Ishikawa (cell line): ENCODE measurements at regions not wholly inside any gene's neighbourhood (a gene's known extent, or its start where the extent isn't known, plus 50 kb on each side); places are given as distances from the start of the nearest gene placed in this dataset.

Experiments used
- CEBPB ChIP-seq: IDR thresholded peaks from 2 replicates; pipeline ENCODE4 v1.6.1; 2012
- CREB1 ChIP-seq: IDR thresholded peaks from 2 replicates; pipeline ENCODE4 v1.6.1; 2012; ENCODE audit warnings: low read depth
- EGR1 ChIP-seq: IDR thresholded peaks from 2 replicates; pipeline ENCODE4 v1.6.1; 2012
- EP300 ChIP-seq: IDR thresholded peaks from 2 replicates; pipeline ENCODE4 v1.6.1; 2012; ENCODE audit warnings: borderline replicate concordance
- FOXM1 ChIP-seq: IDR thresholded peaks from 2 replicates; pipeline ENCODE4 v1.6.1; 2012; ENCODE audit warnings: low read depth, borderline replicate concordance
- NFIC ChIP-seq: IDR thresholded peaks from 2 replicates; pipeline ENCODE4 v1.6.1; 2012
- RAD21 ChIP-seq: IDR thresholded peaks from 2 replicates; pipeline ENCODE4 v1.6.1; 2012; ENCODE audit warnings: low read depth
- TAF1 ChIP-seq: IDR thresholded peaks from 2 replicates; pipeline ENCODE4 v1.6.1; 2012; ENCODE audit warnings: low read depth, mild to moderate bottlenecking
- TCF12 ChIP-seq: IDR thresholded peaks from 2 replicates; pipeline ENCODE4 v1.6.1; 2012; ENCODE audit warnings: low read depth
- TEAD4 ChIP-seq: IDR thresholded peaks from 2 replicates; pipeline ENCODE4 v1.6.1; 2012
- USF1 ChIP-seq: IDR thresholded peaks from 2 replicates; pipeline ENCODE4 v1.6.1; 2012
- YY1 ChIP-seq: IDR thresholded peaks from 2 replicates; pipeline ENCODE4 v1.6.1; 2012; ENCODE audit warnings: low read depth
- ZBTB7A ChIP-seq: IDR thresholded peaks from 2 replicates; pipeline ENCODE4 v1.6.1; 2012; ENCODE audit warnings: low read depth
- TF ChIP-seq, protein P1 (sequence below): IDR thresholded peaks from 2 replicates; pipeline ENCODE4 v1.6.1; 2012
- TF ChIP-seq, protein P2 (sequence below): IDR thresholded peaks from 2 replicates; pipeline ENCODE4 v1.6.1; 2012; ENCODE audit warnings: low read depth, mild to moderate bottlenecking

DNA sequence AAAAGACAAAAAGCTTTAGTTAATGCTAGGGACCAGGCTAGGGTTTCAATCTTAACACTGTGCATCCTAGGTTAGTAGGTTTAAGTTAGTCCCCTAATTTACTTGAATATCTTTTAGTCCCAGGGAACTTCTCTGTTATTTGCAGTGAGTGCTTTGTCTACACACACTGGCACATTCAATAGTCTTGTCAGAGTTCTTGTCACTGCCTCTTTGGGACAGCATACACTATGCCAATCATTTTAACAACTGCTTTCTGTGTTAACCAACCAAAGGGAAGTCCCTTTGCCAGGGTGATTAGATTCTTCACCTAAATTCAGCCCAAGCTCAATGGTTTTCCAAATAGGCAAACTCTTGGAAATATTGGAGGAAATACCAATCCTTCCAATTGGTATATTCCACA, 221.8 kb upstream of the IGFBP7 start:
- no peak for TF ChIP-seq YY1
- TF ChIP-seq USF1: no peak
- TF ChIP-seq RAD21: no peak
- no peak for TF ChIP-seq NFIC
- no peak for TF ChIP-seq EP300
- TF ChIP-seq CEBPB: no peak
- no peak for TF ChIP-seq TAF1
- no peak for TF ChIP-seq TEAD4
- TF ChIP-seq, protein P1, sequence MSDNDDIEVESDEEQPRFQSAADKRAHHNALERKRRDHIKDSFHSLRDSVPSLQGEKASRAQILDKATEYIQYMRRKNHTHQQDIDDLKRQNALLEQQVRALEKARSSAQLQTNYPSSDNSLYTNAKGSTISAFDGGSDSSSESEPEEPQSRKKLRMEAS: no peak
- no peak for TF ChIP-seq ZBTB7A
- TF ChIP-seq EGR1: no peak
- no peak for TF ChIP-seq FOXM1
- TF ChIP-seq CREB1: no peak
- no peak for TF ChIP-seq TCF12
- TF ChIP-seq, protein P2, sequence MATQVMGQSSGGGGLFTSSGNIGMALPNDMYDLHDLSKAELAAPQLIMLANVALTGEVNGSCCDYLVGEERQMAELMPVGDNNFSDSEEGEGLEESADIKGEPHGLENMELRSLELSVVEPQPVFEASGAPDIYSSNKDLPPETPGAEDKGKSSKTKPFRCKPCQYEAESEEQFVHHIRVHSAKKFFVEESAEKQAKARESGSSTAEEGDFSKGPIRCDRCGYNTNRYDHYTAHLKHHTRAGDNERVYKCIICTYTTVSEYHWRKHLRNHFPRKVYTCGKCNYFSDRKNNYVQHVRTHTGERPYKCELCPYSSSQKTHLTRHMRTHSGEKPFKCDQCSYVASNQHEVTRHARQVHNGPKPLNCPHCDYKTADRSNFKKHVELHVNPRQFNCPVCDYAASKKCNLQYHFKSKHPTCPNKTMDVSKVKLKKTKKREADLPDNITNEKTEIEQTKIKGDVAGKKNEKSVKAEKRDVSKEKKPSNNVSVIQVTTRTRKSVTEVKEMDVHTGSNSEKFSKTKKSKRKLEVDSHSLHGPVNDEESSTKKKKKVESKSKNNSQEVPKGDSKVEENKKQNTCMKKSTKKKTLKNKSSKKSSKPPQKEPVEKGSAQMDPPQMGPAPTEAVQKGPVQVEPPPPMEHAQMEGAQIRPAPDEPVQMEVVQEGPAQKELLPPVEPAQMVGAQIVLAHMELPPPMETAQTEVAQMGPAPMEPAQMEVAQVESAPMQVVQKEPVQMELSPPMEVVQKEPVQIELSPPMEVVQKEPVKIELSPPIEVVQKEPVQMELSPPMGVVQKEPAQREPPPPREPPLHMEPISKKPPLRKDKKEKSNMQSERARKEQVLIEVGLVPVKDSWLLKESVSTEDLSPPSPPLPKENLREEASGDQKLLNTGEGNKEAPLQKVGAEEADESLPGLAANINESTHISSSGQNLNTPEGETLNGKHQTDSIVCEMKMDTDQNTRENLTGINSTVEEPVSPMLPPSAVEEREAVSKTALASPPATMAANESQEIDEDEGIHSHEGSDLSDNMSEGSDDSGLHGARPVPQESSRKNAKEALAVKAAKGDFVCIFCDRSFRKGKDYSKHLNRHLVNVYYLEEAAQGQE: no peak

GRCh38 chr4:57329279-57329678, 219.1 kb upstream of the IGFBP7 start:
- no peak for TF ChIP-seq EP300
- no peak for TF ChIP-seq NFIC

DNA sequence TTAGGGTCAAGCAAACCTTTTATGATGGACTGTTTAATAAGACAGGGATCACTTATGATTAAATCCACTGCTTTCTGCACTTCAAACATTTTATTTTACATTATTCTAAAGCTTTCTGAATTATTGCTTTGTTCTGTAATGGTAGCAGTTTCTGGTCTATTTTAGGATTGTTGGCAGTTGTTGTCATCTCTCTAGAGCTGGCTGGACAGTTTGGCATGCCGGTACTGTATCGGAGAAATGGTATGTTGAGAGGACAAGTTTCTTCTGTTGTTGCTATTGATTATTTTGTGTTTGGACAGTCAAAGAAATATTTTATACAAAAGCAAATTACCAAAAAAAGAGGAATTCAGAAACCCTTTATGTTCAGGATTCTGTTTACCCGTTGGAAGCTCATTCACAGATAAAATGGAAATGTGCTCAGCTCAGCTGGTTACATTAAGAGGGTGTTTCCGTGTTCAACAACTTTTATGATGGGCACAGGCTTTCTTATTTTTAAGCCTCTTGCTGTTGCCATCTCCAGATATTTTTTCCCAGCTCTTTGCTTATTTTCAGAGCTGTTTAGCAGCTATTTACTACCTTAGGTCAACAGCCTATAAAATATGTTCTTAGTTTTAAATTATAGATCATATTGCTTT, 214.6 kb upstream of the IGFBP7 start:
- TF ChIP-seq CREB1 (no peak), EGR1 (no peak), NFIC (no peak), FOXM1 (no peak), EP300 (no peak), USF1 (no peak), RAD21 (no peak), TEAD4 (no peak), TCF12 (no peak)
- TF ChIP-seq, protein P1: no peak
- TF ChIP-seq, protein P2: no peak

- TF ChIP-seq TAF1 (no peak), TCF12 (no peak), RAD21 (no peak), FOXM1 (no peak), EGR1 (no peak), YY1 (no peak), ZBTB7A (no peak), NFIC (no peak), TEAD4 (no peak), EP300 (no peak), CREB1 (no peak), USF1 (no peak), CEBPB (no peak)
- TF ChIP-seq, protein P2: no peak
- TF ChIP-seq, protein P1: no peak
Observed at GRCh38 chr4:57320849-57321248, 210.7 kb upstream of the IGFBP7 start.
